ENCODE measurements at regions not wholly inside any gene's neighbourhood (a gene's known extent, or its start where the extent isn't known, plus 50 kb on each side); places are given as distances from the start of the nearest gene placed in this dataset.

DNA sequence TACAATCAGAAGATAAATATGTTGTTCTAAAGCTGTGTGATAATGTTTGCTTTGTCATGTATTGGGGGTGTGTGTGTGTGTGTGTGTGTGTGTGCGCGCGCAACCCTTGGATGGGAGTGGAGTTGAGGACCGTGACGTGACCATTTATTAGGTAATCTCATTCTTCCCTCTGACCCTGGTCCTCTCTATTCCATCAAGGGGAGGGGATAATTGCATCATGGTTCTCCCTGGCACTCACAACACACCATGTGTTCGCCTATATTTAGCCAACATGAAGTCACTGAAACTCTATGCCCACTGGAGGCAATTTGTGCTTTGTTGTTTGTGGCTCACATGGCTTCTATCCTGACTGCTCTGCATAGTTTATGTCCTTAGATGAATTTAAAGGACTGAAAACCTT is 79.8 kb upstream of the LRPPRC start:
- TF ChIP-seq, protein P1, sequence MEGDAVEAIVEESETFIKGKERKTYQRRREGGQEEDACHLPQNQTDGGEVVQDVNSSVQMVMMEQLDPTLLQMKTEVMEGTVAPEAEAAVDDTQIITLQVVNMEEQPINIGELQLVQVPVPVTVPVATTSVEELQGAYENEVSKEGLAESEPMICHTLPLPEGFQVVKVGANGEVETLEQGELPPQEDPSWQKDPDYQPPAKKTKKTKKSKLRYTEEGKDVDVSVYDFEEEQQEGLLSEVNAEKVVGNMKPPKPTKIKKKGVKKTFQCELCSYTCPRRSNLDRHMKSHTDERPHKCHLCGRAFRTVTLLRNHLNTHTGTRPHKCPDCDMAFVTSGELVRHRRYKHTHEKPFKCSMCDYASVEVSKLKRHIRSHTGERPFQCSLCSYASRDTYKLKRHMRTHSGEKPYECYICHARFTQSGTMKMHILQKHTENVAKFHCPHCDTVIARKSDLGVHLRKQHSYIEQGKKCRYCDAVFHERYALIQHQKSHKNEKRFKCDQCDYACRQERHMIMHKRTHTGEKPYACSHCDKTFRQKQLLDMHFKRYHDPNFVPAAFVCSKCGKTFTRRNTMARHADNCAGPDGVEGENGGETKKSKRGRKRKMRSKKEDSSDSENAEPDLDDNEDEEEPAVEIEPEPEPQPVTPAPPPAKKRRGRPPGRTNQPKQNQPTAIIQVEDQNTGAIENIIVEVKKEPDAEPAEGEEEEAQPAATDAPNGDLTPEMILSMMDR (IDR thresholded peaks at IDR 0.05; ENCODE audit: low read depth, low read length), result no peak
- no peak for TF ChIP-seq EZH2phosphoT487 (IDR thresholded peaks at IDR 0.05; ENCODE audit: low read depth)
